ENCODE measurements at regions not wholly inside any gene's neighbourhood (a gene's known extent, or its start where the extent isn't known, plus 50 kb on each side); places are given as distances from the start of the nearest gene placed in this dataset.

DNA sequence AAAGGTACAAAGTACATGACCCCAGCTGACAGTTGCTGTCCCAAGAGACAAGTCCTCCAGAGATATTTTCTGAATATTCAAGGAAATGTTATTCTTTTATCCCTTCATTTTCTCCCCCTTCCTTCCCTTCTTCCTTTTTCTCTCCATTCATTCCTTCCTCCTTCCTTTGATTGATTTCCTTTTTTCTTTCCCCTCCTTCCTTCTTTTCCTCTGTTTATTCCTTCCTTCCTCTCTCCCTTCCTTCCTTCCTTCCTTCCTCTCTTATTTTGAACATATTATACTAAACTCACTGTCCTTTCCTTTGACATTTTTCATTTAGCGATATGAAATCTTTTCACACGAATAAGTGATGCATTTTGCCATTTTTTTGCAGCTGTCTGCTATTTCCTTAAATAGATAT is 73.2 kb upstream of the HDDC2 start:
- no peak for TF ChIP-seq ZNF274 (IDR thresholded peaks at IDR 0.05; ENCODE audit: low read depth, low read length)
- no peak for TF ChIP-seq SUZ12 (IDR thresholded peaks at IDR 0.05; ENCODE audit: extremely low read depth, insufficient read depth, insufficient read length)

Measured in NT2/D1 (cell line).